ENCODE measurements at regions not wholly inside any gene's neighbourhood (a gene's known extent, or its start where the extent isn't known, plus 50 kb on each side); places are given as distances from the start of the nearest gene placed in this dataset.
"Not testable (repeated sequence)": the region's sequence is repeated elsewhere in the genome, so short reads cannot be mapped to it uniquely, and the experiment has no call there.

- TF ChIP-seq CTCF (IDR thresholded peaks at IDR 0.05; ENCODE audit: borderline replicate concordance, extremely low read depth, low read length, poor library complexity, severe bottlenecking), result no peak
- H3K36me3 ChIP-seq (ENCODE audit: insufficient read depth, low read length), result no peaks in the 10 kb centered on the region
- H3K79me2 ChIP-seq (ENCODE audit: insufficient read depth, low read length), result no peaks in the 10 kb centered on the region
- no peaks in the 10 kb centered on the region for H3K4me1 ChIP-seq (ENCODE audit: insufficient read depth, low read length)
- no peak overlapping the region for H3K9ac ChIP-seq (ENCODE audit: low read depth, low read length)
- H3K4me2 ChIP-seq (ENCODE audit: insufficient read depth, low read length), result no peak overlapping the region
- H4K20me1 ChIP-seq (ENCODE audit: insufficient read depth, low read length), result no peaks in the 10 kb centered on the region
- no peaks in the 10 kb centered on the region for H3K27me3 ChIP-seq (ENCODE audit: insufficient read depth, low read length, poor library complexity)
- H3K9me3 ChIP-seq (ENCODE audit: insufficient read depth, low read length, severe bottlenecking), result no peaks in the 10 kb centered on the region
- ATAC-seq (ENCODE audit: insufficient read depth, low read depth), result no peak
- no peak overlapping the region for H3K27ac ChIP-seq (ENCODE audit: low read length)
- no peak overlapping the region for H3K4me3 ChIP-seq (ENCODE audit: low read depth in 1 of 2, low read length in 2 of 2)
- H2AFZ ChIP-seq (ENCODE audit: low read depth, low read length), result no peak overlapping the region
- DNase-seq, result no peak
Observed at GRCh38 chr18:55968550-55968949, 380.6 kb upstream of the TCF4 start.

DNA sequence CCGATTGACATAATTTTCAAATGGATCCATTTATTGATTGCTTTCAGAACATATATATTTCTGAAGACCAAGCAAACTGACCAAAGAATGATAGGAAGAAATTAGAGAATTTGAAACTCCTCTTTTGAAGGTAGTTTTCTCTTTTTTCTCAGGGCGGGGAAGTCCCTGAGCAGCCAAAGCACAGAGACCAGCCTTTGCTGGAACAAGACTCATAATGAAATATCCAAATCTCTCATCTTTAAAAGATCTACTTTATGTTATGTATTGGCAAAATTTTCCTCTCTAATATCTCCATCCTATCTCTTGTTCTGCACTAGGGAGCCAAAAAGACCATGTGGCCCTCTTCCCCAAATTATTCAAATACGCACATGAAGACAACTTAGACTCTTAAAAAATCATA lies 379.0 kb upstream of the TCF4 start:
- H4K20me1 ChIP-seq (ENCODE audit: insufficient read depth, low read length), result no peaks in the 10 kb centered on the region
- ATAC-seq (ENCODE audit: insufficient read depth, low read depth) (no peak), DNase-seq (no peak)
- H3K27me3 ChIP-seq (ENCODE audit: insufficient read depth, low read length, poor library complexity), result no peaks in the 10 kb centered on the region
- no peaks in the 10 kb centered on the region for H3K36me3 ChIP-seq (ENCODE audit: insufficient read depth, low read length)
- no peaks in the 10 kb centered on the region for H3K9me3 ChIP-seq (ENCODE audit: insufficient read depth, low read length, severe bottlenecking)
- no peak overlapping the region for H3K4me3 ChIP-seq (ENCODE audit: low read depth in 1 of 2, low read length in 2 of 2)
- no peak overlapping the region for H3K27ac ChIP-seq (ENCODE audit: low read length)
- no peak overlapping the region for H3K4me2 ChIP-seq (ENCODE audit: insufficient read depth, low read length)
- no peak for TF ChIP-seq EZH2 (IDR thresholded peaks at IDR 0.05; ENCODE audit: borderline replicate concordance, low read depth, low read length, severe bottlenecking)
- TF ChIP-seq CTCF (IDR thresholded peaks at IDR 0.05; ENCODE audit: borderline replicate concordance, extremely low read depth, low read length, poor library complexity, severe bottlenecking), result no peak
- H3K4me1 ChIP-seq (ENCODE audit: insufficient read depth, low read length), result no peaks in the 10 kb centered on the region
- H3K79me2 ChIP-seq (ENCODE audit: insufficient read depth, low read length), result no peaks in the 10 kb centered on the region
- no peak overlapping the region for H2AFZ ChIP-seq (ENCODE audit: low read depth, low read length)
- H3K9ac ChIP-seq (ENCODE audit: low read depth, low read length), result no peak overlapping the region

DNA sequence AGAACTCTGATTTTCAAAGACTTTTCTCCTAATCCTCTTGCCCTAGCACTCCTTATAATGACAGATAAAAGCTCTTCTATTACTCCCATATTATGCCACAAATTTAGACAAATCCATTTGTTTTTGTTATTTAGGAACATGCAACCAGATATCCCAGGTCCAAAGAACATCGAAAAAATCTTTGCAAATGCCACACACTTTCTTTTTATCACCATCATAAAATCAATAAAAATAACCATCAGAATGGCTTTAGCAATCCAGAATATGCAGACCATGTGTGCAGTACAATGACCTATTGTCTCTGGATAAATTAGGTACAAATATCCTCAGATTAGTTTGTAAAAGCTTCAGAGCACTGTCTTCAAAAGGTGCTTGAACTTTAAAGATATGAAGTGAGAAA lies 376.2 kb upstream of the TCF4 start:
- DNase-seq (no peak), ATAC-seq (ENCODE audit: insufficient read depth, low read depth) (no peak)
- H3K27me3 ChIP-seq (ENCODE audit: insufficient read depth, low read length, poor library complexity), result no peaks in the 10 kb centered on the region
- TF ChIP-seq CTCF (IDR thresholded peaks at IDR 0.05; ENCODE audit: borderline replicate concordance, extremely low read depth, low read length, poor library complexity, severe bottlenecking) (no peak), EZH2 (IDR thresholded peaks at IDR 0.05; ENCODE audit: borderline replicate concordance, low read depth, low read length, severe bottlenecking) (no peak)
- no peak overlapping the region for H3K4me3 ChIP-seq (ENCODE audit: low read depth in 1 of 2, low read length in 2 of 2)
- no peaks in the 10 kb centered on the region for H4K20me1 ChIP-seq (ENCODE audit: insufficient read depth, low read length)
- no peak overlapping the region for H3K4me2 ChIP-seq (ENCODE audit: insufficient read depth, low read length)
- no peaks in the 10 kb centered on the region for H3K36me3 ChIP-seq (ENCODE audit: insufficient read depth, low read length)
- H3K79me2 ChIP-seq (ENCODE audit: insufficient read depth, low read length), result no peaks in the 10 kb centered on the region
- H3K9me3 ChIP-seq (ENCODE audit: insufficient read depth, low read length, severe bottlenecking), result no peaks in the 10 kb centered on the region
- no peak overlapping the region for H3K27ac ChIP-seq (ENCODE audit: low read length)
- H3K9ac ChIP-seq (ENCODE audit: low read depth, low read length), result no peak overlapping the region
- no peak overlapping the region for H2AFZ ChIP-seq (ENCODE audit: low read depth, low read length)
- no peaks in the 10 kb centered on the region for H3K4me1 ChIP-seq (ENCODE audit: insufficient read depth, low read length)

DNA sequence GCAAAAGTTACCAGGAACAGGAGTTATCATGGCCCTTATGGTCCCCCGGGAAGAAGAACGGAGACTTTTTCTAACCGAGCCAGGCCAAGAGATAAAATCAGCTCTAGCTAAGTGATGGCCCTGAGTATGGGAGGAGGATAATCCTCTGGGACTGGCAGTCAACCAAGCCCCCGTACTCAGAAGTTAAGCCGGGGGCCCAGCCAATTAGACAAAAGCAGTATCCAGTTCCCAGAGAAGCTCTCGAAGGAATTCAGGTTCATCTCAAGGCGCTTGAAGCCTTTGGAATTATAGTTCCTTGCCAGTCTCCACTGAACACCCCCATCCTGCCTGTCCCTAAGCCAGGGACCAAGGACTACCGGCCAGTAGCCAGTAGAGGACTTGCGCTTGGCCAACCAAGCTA lies 365.3 kb upstream of the TCF4 start:
- no peaks in the 10 kb centered on the region for H4K20me1 ChIP-seq (ENCODE audit: insufficient read depth, low read length)
- H2AFZ ChIP-seq (ENCODE audit: low read depth, low read length), result no peak overlapping the region
- H3K79me2 ChIP-seq (ENCODE audit: insufficient read depth, low read length), result no peaks in the 10 kb centered on the region
- no peaks in the 10 kb centered on the region for H3K4me1 ChIP-seq (ENCODE audit: insufficient read depth, low read length)
- no peaks in the 10 kb centered on the region for H3K27me3 ChIP-seq (ENCODE audit: insufficient read depth, low read length, poor library complexity)
- no peaks in the 10 kb centered on the region for H3K36me3 ChIP-seq (ENCODE audit: insufficient read depth, low read length)
- DNase-seq, result no peak
- H3K9ac ChIP-seq (ENCODE audit: low read depth, low read length), result no peak overlapping the region
- no peak for ATAC-seq (ENCODE audit: insufficient read depth, low read depth)
- H3K4me3 ChIP-seq (ENCODE audit: low read depth in 1 of 2, low read length in 2 of 2), result no peak overlapping the region
- H3K9me3 ChIP-seq (ENCODE audit: insufficient read depth, low read length, severe bottlenecking), result no peaks in the 10 kb centered on the region
- no peak overlapping the region for H3K4me2 ChIP-seq (ENCODE audit: insufficient read depth, low read length)
- TF ChIP-seq CTCF (IDR thresholded peaks at IDR 0.05; ENCODE audit: borderline replicate concordance, extremely low read depth, low read length, poor library complexity, severe bottlenecking) (no peak), EZH2 (IDR thresholded peaks at IDR 0.05; ENCODE audit: borderline replicate concordance, low read depth, low read length, severe bottlenecking) (no peak)
- H3K27ac ChIP-seq (ENCODE audit: low read length), result no peak overlapping the region

GRCh38 chr18:55951738-55952137 lies 363.7 kb upstream of the TCF4 start:
- H4K20me1 ChIP-seq (ENCODE audit: insufficient read depth, low read length); H2AFZ ChIP-seq (ENCODE audit: low read depth, low read length); DNase-seq; H3K9ac ChIP-seq (ENCODE audit: low read depth, low read length); ATAC-seq (ENCODE audit: insufficient read depth, low read depth); H3K36me3 ChIP-seq (ENCODE audit: insufficient read depth, low read length); H3K79me2 ChIP-seq (ENCODE audit: insufficient read depth, low read length); H3K9me3 ChIP-seq (ENCODE audit: insufficient read depth, low read length, severe bottlenecking); H3K4me3 ChIP-seq (ENCODE audit: low read depth in 1 of 2, low read length in 2 of 2); H3K27me3 ChIP-seq (ENCODE audit: insufficient read depth, low read length, poor library complexity); H3K4me1 ChIP-seq (ENCODE audit: insufficient read depth, low read length); H3K27ac ChIP-seq (ENCODE audit: low read length); H3K4me2 ChIP-seq (ENCODE audit: insufficient read depth, low read length): not testable (repeated sequence)
